MM.1S (cell line): ENCODE measurements at regions not wholly inside any gene's neighbourhood (a gene's known extent, or its start where the extent isn't known, plus 50 kb on each side); places are given as distances from the start of the nearest gene placed in this dataset.

ENCODE experiments used
- EZH2phosphoT487 ChIP-seq: fragments of 300-600 bp; sonication (generic); IDR thresholded peaks from 2 replicates; pipeline ENCODE4 v1.6.1; 2018; ENCODE audit warnings: antibody characterized with exemption, low read length
- TF ChIP-seq, protein P1 (sequence below): fragments of 300-600 bp; sonication (generic); IDR thresholded peaks from 2 replicates; pipeline ENCODE4 v1.5.1; 2016; ENCODE audit warnings: antibody characterized with exemption, low read length, mixed read lengths

DNA sequence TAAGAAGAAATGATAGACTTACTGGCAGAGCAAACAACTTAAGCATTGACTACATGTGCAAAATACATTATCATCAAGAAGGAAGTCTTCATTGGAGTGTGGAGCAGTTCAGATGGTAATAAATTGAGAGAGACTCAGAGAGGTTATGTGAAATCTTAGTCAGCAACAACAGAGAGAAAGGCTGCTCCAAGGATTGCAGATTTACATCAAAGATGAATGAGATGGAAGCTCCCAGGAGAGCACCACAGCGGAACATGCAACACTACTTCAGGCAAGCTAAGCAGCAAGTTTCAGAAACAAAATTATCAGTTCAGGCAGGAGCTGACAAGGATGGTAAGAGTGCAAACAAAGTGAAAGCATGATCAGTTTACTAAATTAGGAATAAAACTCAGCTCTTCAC is 882.3 kb downstream of the LRFN5 start:
- TF ChIP-seq, protein P1, sequence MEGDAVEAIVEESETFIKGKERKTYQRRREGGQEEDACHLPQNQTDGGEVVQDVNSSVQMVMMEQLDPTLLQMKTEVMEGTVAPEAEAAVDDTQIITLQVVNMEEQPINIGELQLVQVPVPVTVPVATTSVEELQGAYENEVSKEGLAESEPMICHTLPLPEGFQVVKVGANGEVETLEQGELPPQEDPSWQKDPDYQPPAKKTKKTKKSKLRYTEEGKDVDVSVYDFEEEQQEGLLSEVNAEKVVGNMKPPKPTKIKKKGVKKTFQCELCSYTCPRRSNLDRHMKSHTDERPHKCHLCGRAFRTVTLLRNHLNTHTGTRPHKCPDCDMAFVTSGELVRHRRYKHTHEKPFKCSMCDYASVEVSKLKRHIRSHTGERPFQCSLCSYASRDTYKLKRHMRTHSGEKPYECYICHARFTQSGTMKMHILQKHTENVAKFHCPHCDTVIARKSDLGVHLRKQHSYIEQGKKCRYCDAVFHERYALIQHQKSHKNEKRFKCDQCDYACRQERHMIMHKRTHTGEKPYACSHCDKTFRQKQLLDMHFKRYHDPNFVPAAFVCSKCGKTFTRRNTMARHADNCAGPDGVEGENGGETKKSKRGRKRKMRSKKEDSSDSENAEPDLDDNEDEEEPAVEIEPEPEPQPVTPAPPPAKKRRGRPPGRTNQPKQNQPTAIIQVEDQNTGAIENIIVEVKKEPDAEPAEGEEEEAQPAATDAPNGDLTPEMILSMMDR, result no peak
- TF ChIP-seq EZH2phosphoT487, result no peak
